ENCODE measurements at regions not wholly inside any gene's neighbourhood (a gene's known extent, or its start where the extent isn't known, plus 50 kb on each side); places are given as distances from the start of the nearest gene placed in this dataset.

DNA sequence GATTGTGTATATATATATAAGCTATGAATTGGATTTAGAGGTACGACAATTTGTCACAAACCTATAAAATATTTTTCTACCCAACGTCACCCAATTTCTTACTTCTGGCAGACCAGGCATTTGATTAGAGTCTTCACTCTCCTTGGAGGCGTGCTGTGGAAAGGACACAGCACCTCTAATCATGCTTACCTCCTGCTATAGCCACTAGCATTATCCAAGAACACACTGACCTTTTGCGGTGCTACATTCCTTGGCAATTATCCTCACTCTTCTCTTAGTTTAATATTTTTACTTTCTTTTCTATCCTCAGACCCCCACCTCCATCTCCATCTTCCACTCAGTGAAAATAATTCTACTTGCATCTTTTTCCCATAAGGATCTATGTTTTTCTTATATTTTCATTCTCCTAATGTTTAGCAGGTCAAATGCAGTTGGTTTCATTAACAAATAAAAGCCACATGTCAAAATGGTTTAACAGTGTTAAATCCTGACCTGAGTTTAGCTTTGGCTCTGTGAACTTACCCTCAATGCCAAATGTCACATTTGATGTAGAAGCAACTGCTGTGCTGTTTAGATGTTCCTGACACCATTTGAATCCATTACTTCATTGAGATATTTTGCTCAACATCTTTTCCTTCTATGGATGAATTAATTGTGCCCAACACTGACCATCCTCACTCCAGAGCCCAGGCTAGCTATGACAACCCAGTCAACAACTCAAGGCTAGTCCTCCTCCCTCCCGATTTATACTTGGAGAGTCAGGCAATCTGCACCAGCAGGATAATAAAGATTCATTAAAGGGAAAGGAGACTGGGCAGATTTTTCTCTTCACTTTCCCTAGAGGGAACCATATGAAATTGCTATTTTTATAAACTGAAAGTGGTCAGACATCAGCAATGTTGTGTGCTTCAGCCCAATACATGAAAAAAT lies 240.5 kb downstream of the MREG start:
- H3K4me3 Mint-ChIP-seq = no peak overlapping the region
- H3K27ac Mint-ChIP-seq = peak overlapping the region; percentile 43
- DNase-seq = no peak
- peaks cover 16% of the 10 kb centered on the region for H3K9me3 Mint-ChIP-seq
- H3K4me1 Mint-ChIP-seq = peaks cover 52% of the 10 kb centered on the region
- H3K36me3 Mint-ChIP-seq (ENCODE audit: low read depth) = no peaks in the 10 kb centered on the region
- no peaks in the 10 kb centered on the region for H3K27me3 Mint-ChIP-seq (ENCODE audit: low read depth, poor library complexity)
- TF ChIP-seq, protein P1, sequence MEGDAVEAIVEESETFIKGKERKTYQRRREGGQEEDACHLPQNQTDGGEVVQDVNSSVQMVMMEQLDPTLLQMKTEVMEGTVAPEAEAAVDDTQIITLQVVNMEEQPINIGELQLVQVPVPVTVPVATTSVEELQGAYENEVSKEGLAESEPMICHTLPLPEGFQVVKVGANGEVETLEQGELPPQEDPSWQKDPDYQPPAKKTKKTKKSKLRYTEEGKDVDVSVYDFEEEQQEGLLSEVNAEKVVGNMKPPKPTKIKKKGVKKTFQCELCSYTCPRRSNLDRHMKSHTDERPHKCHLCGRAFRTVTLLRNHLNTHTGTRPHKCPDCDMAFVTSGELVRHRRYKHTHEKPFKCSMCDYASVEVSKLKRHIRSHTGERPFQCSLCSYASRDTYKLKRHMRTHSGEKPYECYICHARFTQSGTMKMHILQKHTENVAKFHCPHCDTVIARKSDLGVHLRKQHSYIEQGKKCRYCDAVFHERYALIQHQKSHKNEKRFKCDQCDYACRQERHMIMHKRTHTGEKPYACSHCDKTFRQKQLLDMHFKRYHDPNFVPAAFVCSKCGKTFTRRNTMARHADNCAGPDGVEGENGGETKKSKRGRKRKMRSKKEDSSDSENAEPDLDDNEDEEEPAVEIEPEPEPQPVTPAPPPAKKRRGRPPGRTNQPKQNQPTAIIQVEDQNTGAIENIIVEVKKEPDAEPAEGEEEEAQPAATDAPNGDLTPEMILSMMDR (IDR thresholded peaks at IDR 0.05) = no peak

DNA sequence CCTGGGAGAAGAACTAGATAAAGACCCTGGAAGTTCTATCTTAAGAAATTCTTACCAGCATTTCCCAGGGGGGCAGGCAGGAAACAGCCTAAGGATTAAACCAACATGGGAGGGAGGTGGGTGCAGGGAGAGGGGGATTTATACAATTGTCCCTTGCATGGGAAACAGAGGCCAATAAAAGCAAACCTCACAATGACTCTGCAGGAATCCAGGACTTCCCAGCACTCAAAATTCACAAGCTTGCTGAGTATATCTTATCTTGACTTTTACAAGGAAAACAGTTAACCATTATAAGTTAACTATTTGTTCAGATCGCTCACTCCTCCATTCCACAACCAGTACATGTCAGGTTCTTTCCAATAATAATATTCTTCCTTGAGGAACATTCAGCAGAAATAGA lies 241.3 kb downstream of the MREG start:
- TF ChIP-seq, protein P1 (IDR thresholded peaks at IDR 0.05) = no peak
- Mint-ChIP-seq H3K27me3 (ENCODE audit: low read depth, poor library complexity) (no peaks in the 10 kb centered on the region), H3K36me3 (ENCODE audit: low read depth) (no peaks in the 10 kb centered on the region), H3K4me3 (no peak overlapping the region), H3K27ac (peak overlapping the region; percentile 54), H3K4me1 (peaks cover 44% of the 10 kb centered on the region), H3K9me3 (peaks cover 25% of the 10 kb centered on the region)
- DNase-seq = no peak

DNA sequence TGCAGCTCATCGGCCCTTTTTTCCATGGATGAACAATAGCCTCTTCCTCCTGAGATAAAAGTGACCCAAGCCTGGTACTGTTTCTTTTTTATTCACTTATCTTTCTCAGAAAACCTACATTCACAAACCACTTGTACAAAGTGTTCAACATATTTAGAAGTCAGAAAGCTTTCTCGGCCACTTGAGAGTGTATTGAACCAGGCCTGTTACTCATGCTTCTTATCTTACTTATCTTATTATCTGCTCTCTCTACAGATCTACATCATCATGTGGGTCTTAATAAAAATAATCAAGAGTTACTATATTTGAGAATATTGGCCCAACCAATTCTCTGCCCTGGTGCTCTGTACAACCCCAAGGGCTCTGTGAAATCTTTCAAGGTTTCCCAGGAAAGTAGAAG lies 242.1 kb downstream of the MREG start:
- TF ChIP-seq, protein P1 (IDR thresholded peaks at IDR 0.05) = no peak
- Mint-ChIP-seq H3K4me1 (peaks cover 39% of the 10 kb centered on the region), H3K27me3 (ENCODE audit: low read depth, poor library complexity) (no peaks in the 10 kb centered on the region), H3K36me3 (ENCODE audit: low read depth) (no peaks in the 10 kb centered on the region), H3K9me3 (peaks cover 33% of the 10 kb centered on the region), H3K4me3 (no peak overlapping the region), H3K27ac (peak overlapping the region; percentile 54)
- no peak for DNase-seq

DNA sequence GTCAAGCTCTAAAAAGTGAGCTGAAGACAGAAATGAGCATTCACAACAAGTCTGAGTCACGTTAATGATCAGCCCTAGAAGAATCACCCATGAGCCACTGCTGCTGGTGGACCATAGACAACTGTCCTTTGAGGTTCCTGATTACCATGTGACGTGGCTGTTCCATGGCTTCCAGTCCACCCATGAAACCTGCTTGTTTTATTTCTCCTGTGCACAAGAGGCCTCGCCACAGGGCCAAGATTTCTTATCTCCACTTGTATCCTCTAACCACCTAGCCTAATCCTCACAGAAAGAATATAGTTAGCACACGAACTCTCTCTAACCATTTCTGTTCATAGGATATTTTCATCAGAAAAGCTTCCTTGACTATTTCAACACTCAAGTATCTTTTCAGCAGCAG lies 242.7 kb downstream of the MREG start:
- Mint-ChIP-seq H3K4me1 (peaks cover 39% of the 10 kb centered on the region), H3K4me3 (no peak overlapping the region), H3K27ac (peak overlapping the region; percentile 4), H3K9me3 (peaks cover 37% of the 10 kb centered on the region), H3K36me3 (ENCODE audit: low read depth) (no peaks in the 10 kb centered on the region), H3K27me3 (ENCODE audit: low read depth, poor library complexity) (no peaks in the 10 kb centered on the region)
- TF ChIP-seq, protein P1 (IDR thresholded peaks at IDR 0.05) = no peak
- DNase-seq = no peak

DNA sequence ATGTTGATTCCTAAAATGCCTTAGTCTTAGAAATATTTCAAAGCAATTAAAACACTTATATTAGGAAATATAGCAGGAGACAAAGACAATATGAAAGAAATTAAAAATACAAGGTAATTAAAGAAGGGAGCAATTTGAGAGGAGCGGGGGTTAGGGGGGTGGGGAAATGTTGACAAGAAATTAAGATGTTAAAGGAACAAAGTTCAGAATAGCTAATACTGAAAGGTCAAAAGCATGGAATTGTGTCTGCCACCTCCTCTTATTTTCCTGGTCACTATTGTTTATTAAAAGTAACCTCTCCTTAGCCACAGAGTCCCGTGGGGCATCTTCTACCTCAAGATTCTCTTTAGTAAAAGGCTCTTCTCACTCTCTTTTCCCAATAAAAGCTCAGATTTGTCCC lies 244.1 kb downstream of the MREG start:
- Mint-ChIP-seq H3K27me3 (ENCODE audit: low read depth, poor library complexity) (no peaks in the 10 kb centered on the region), H3K36me3 (ENCODE audit: low read depth) (no peaks in the 10 kb centered on the region), H3K4me3 (no peak overlapping the region), H3K27ac (no peak overlapping the region), H3K4me1 (peaks cover 39% of the 10 kb centered on the region), H3K9me3 (peaks cover 37% of the 10 kb centered on the region)
- DNase-seq = no peak
- TF ChIP-seq, protein P1 (IDR thresholded peaks at IDR 0.05) = no peak

DNA sequence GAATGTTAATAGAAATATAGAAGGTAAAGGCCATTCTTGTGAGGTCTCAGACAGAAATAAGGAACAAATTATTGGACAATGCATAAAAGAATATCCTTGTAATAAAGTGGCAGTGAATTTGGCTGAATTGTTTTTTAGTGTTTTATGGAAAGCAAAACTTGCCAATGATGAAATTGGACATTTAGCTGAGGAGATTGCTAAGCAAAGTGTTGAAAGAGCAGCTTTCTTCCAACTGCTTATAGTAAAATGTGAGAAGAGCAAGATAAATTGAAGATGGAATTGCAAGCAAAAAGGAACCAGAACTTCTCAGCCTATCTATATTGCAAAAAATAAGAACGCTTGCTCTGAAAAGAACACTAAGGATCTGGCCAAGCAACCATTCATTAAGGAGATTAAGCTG lies 245.7 kb downstream of the MREG start:
- TF ChIP-seq, protein P1 (IDR thresholded peaks at IDR 0.05) = no peak
- Mint-ChIP-seq H3K27ac (no peak overlapping the region), H3K36me3 (ENCODE audit: low read depth) (no peaks in the 10 kb centered on the region), H3K27me3 (ENCODE audit: low read depth, poor library complexity) (no peaks in the 10 kb centered on the region), H3K4me3 (no peak overlapping the region), H3K9me3 (peaks cover 37% of the 10 kb centered on the region), H3K4me1 (peaks cover 27% of the 10 kb centered on the region)
- no peak for DNase-seq

Data from nephron progenitor cell (in vitro differentiated cells).